Activated CD4-positive, alpha-beta T cell treated with anti-CD3 and anti-CD28 coated beads for 1 hour (primary cell): ENCODE measurements at regions not wholly inside any gene's neighbourhood (a gene's known extent, or its start where the extent isn't known, plus 50 kb on each side); places are given as distances from the start of the nearest gene placed in this dataset.
"Not testable (repeated sequence)": the region's sequence is repeated elsewhere in the genome, so short reads cannot be mapped to it uniquely, and the experiment has no call there.

Experiments used
- DNase-seq: peaks from one replicate; pipeline ENCODE4 v3.0.0-alpha.2; 2020

- no peak for DNase-seq
Observed at GRCh38 chr3:193909387-193909786, 226.6 kb upstream of the HES1 start.

GRCh38 chr3:193910310-193910709 lies 225.6 kb upstream of the HES1 start:
- DNase-seq = no peak

GRCh38 chr3:193910886-193911738 lies 224.8 kb upstream of the HES1 start:
- no peak for DNase-seq

- DNase-seq = no peak
Observed at GRCh38 chr3:193911784-193912340, 224.1 kb upstream of the HES1 start.

- DNase-seq = no peak
Observed at GRCh38 chr3:193912621-193913178, 223.2 kb upstream of the HES1 start.

DNA sequence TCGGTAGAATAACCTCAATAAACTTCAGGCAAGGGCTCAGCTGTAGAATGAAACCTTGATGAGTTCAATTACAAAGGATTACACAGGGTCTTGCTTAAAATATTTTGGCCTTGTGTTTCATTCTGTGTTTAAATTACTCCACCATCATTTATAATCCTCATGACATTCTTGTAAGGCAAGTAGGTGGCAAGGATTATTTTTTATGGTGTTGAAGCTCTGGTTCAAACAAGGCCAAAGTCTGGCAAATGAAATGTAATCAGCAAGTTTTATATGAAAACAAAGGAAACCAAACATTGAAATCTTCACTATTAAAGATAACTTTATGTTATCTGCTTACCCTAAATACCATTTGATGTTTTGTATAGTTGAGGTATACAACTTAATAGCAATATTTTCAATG lies 221.3 kb upstream of the HES1 start:
- DNase-seq = no peak

DNA sequence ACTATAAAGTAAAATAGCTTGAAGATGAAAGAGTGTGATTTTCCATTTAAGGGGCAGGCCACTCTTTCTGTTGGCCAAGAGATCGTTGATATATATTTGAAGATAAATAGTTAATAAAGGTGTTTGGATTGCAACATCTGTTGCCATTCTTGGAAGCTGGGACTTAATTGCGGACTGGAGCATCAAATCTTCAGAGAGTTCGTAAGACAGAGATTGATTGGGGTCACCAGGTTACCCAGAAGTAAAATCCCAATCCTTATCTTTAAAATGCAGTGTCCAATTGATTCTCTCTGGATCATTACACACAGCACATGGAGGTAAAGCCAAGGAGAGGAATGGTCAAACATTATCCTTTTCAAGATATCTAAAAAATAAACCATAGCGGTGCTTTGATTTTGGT lies 220.8 kb upstream of the HES1 start:
- DNase-seq = no peak

DNA sequence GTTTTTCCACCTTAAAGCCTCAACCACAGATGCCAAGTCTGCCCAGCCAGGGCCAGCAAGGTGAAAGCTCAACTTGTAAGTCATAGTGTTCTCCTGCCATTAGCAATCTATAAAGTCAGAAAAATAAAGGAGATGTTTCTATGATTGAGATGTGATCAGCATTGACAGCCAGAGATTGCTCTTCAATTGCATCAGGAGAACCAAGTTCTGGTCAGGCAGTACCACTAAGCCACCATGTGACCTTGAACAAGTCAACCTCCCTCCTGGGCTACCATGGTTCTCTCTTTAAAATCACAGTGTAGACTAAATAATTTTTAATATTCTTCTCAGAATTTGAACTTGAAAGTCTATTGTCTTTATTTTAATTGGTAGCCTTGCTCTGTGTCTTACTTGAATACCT lies 220.3 kb upstream of the HES1 start:
- DNase-seq = no peak

DNA sequence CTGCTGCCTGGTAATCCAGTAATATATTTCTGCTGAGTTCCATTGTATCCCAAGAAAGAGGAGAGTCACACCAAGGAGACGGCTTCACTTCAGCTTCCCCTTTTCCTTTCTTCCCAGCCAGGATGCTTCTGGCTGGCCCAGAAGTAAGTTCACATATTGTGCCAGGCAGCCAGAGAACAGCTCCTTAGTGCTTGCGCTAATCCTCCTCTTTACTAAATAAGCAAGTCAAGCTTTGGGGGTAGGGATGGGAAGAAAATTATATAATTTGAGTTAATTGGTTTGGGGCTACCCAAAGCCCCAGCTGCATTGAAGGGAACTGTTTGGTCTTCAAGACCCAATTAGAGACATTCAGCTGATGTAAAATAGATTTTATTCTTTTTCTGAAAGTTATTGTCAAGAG lies 218.8 kb upstream of the HES1 start:
- DNase-seq = no peak

DNA sequence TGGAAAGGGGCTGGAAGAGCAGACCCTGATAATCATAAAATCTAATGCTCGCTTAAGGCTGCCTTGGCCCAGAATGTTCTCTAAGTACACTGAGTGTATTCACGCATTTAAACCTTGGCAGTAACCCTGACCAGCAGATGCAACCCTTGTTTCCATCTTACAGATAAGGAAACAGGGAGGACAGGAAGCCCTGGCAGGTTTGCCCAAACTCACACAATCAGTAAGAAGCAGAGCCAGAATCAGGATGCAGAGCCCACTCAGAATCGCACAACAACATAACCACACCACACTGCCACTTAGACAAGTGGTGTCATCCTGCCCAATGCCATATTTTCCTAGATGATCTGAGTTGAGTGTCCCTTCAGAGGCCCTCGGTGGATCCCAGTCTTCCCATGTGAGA lies 214.5 kb upstream of the HES1 start:
- no peak for DNase-seq

DNA sequence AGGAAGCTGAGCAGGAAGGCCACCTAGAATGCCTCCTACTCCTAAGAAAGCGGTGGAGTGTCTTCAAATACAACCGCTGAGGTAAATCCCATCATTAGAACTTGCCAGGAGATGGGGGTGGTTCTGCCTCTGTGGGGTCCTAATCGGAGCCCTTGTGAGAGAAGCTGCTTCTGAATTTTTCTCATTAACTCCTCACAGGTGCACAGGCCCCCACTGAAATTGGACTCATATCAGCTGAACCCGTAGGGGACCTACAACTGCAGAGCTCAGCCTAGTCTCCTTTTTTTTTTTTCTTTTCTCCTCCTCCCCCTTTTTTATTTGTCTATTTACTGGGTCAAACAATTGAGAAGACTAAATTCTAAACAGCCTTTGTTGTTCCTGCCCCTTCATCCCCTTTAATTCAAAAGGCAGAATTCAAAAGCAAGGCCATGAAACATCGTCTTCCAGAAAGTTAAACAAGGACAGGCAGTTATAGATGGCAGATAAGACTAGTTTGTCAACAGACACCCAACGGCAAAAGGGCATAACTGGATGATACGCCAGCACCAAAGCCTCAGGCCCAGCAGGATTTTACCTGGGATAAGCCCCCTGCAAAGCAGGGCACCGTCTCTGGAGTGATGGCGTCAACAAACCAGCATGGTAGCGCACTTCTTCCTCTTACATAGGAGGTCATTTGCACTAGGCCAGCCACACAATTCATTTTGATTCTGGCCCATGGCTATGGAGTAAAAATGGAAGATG lies 213.7 kb upstream of the HES1 start:
- DNase-seq = no peak

- DNase-seq = not testable (repeated sequence)
Observed at GRCh38 chr3:193923958-193924357, 212.0 kb upstream of the HES1 start.

GRCh38 chr3:193926071-193926470 lies 209.9 kb upstream of the HES1 start:
- DNase-seq = not testable (repeated sequence)

- not testable (repeated sequence) for DNase-seq
Observed at GRCh38 chr3:193927413-193928206, 208.3 kb upstream of the HES1 start.

- DNase-seq = no peak
Observed at GRCh38 chr3:193928354-193929209, 207.4 kb upstream of the HES1 start.

- no peak for DNase-seq
Observed at GRCh38 chr3:193929373-193929772, 206.6 kb upstream of the HES1 start.

DNA sequence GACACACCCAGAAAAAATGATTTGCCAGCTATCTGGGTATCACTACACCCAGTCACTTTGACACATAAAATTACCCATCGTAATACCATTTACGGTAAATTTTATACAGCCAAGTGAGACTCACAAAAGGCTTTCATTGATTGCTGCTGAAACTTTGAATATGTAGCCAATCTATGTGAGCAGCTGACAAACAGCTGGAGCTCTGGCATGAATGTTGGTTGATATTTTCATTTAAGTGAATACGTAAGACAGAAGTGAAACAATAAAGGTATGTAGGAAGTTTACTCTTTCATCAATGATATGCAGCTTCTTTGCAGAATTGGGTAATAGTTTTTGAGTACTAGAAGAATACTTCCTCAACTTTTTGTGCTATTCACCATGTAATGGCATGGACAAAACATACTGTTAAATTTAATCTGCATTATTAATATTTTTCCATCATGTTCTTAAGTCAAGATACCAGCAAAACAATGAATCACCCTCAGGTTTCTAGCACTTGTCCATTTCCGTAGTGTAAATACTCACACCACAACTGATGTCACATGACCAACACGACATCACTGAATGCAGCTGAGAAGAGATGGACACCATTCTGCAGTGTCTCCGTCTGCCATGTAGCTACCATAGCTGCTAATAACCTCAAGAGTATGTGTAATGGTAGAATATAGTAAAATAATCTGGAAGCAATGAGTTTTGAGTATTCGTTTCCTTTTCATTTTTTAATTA lies 205.9 kb upstream of the HES1 start:
- DNase-seq = no peak

DNA sequence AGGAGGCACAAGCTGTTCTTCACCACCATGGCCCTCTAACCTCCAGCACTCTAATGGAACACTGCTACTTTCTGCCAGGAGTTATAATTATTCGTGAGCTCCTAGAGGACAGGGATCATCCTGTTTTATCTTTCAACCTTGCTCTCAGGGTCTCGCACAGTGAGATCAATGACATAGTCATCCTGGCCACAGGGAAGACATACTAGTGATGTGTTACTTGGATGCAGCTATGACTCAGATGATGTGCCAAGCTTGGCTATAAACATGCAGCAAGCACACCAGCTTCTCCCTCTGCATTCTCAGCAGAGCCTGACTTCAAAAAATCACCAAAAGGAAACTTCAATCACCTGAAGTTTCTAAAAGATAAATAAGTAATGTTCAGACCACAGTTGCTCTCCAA lies 203.8 kb upstream of the HES1 start:
- DNase-seq = no peak

DNA sequence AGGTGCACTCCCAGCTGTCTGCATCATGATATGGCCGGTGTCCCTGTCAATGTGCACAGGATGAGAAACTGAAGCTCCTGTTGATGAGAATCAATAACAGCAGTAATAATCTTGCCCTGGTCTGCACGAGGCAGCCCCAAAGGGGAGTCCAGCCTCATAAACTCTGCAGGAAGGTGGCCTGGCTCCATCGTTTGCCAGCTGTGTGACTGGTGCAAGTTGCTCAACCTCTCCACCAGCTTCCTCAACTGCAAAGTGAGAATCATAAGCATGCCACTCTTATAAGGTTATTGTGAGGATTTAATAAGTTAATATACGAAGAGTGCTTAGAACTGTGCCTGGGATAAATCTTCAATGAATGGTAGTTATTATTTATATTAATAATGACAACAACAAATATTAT lies 203.4 kb upstream of the HES1 start:
- no peak for DNase-seq

GRCh38 chr3:193933451-193933850 lies 202.5 kb upstream of the HES1 start:
- no peak for DNase-seq

DNA sequence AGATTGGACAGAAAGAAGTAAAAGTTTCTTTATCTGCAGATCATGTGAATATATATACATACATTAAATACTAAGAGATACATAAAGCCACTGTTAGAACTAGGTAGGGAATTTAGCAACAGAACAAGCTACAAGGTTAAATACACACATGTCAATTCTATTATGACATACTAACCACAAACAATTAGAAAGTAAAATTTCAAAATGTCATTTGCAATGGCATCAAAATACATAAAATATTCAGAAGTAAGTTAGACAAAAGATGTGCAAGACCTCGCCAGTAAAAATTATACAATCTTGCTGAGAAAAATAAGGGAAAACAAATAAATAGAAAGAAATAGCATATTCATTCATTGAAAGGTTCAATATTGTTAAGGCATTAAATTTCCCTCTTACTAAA lies 200.0 kb upstream of the HES1 start:
- DNase-seq = no peak
